Liver (tissue), 8 donors: ENCODE measurements at regions not wholly inside any gene's neighbourhood (a gene's known extent, or its start where the extent isn't known, plus 50 kb on each side); places are given as distances from the start of the nearest gene placed in this dataset.
"Not testable (repeated sequence)": the region's sequence is repeated elsewhere in the genome, so short reads cannot be mapped to it uniquely, and the experiment has no call there.

ENCODE experiments used
- DNase-seq: peaks from one replicate; pipeline ENCODE4 v3.0.0-alpha.2; 2017; ENCODE audit warnings: low spot score
- H3K27ac ChIP-seq, 2 donors: one replicate each; pipeline ENCODE4 v1.7.0; 2013; ENCODE audit warnings: inconsistent platforms in 2 of 2, low read length in 2 of 2, control low read depth in 1 of 2, low read depth in 1 of 2, mild to moderate bottlenecking in 1 of 2
- H3K27me3 ChIP-seq, 4 donors: one replicate each; pipeline versions ENCODE4 v1.6.1 to v1.7.0; 2013; ENCODE audit warnings: low read length in 3 of 4, inconsistent platforms in 1 of 4, mild to moderate bottlenecking in 1 of 4, moderate library complexity in 1 of 4; ENCODE audit not compliant: control insufficient read depth in 4 of 4, insufficient read depth in 4 of 4
- H3K36me3 ChIP-seq, 4 donors: one replicate each; pipeline versions ENCODE4 v1.6.1 to v1.7.0; 2013; ENCODE audit warnings: low read length in 3 of 4, mild to moderate bottlenecking in 3 of 4, low read depth in 1 of 4, moderate library complexity in 1 of 4; ENCODE audit not compliant: control insufficient read depth in 4 of 4, insufficient read depth in 3 of 4
- H3K4me1 ChIP-seq, 4 donors: one replicate each; pipeline versions ENCODE4 v1.6.1 to v1.7.0; 2013; ENCODE audit warnings: low read length in 3 of 4, mild to moderate bottlenecking in 3 of 4, moderate library complexity in 1 of 4; ENCODE audit not compliant: control insufficient read depth in 4 of 4, insufficient read depth in 4 of 4
- H3K4me3 ChIP-seq, 3 donors: one replicate each; pipeline versions ENCODE4 v1.6.1 to v1.7.0; 2013; ENCODE audit warnings: low read length in 3 of 3, control low read depth in 1 of 3, low read depth in 1 of 3, mild to moderate bottlenecking in 1 of 3
- H3K9ac ChIP-seq, 2 donors: one replicate each; pipeline ENCODE4 v1.7.0; 2013; ENCODE audit warnings: low read length in 2 of 2, mild to moderate bottlenecking in 2 of 2, moderate library complexity in 2 of 2, control low read depth in 1 of 2, low read depth in 1 of 2
- H3K9me3 ChIP-seq, 4 donors: one replicate each; pipeline versions ENCODE4 v1.6.1 to v1.7.0; 2013; ENCODE audit warnings: low read length in 3 of 4; ENCODE audit not compliant: control insufficient read depth in 4 of 4
- ATF3 ChIP-seq: IDR thresholded peaks from 2 replicates; pipeline ENCODE4 v1.6.1; 2016; ENCODE audit warnings: antibody characterized with exemption
- CTCF ChIP-seq: fragments of 150-350 bp; IDR thresholded peaks from 2 replicates; pipeline ENCODE4 v1.5.1; 2017; ENCODE audit warnings: improper control_type of control experiment, low read depth, low read length; ENCODE audit not compliant: missing input control
- EGR1 ChIP-seq, 2 donors: IDR thresholded peaks; 2 replicates each; pipeline ENCODE4 v1.6.1; 2016 to 2018; ENCODE audit warnings: antibody characterized with exemption in 2 of 2, low read depth in 2 of 2
- FOXA1 ChIP-seq: IDR thresholded peaks from 2 replicates; pipeline ENCODE4 v1.6.1; 2016; ENCODE audit warnings: antibody characterized with exemption
- FOXA2 ChIP-seq: IDR thresholded peaks from 2 replicates; pipeline ENCODE4 v1.6.1; 2016; ENCODE audit warnings: antibody characterized with exemption
- GABPA ChIP-seq, 2 donors: IDR thresholded peaks in 1 of 2; conservative IDR thresholded peaks in 1 of 2; 2 replicates each; pipeline ENCODE4 v1.6.1; 2016; ENCODE audit warnings: antibody characterized with exemption in 2 of 2, mild to moderate bottlenecking in 1 of 2, moderate library complexity in 1 of 2
- HNF4A ChIP-seq, 2 donors: conservative IDR thresholded peaks; 2 replicates each; pipeline ENCODE4 v1.6.1; 2016; ENCODE audit warnings: antibody characterized with exemption in 2 of 2, mild to moderate bottlenecking in 2 of 2
- HNF4G ChIP-seq: IDR thresholded peaks from 2 replicates; pipeline ENCODE4 v1.6.1; 2016; ENCODE audit warnings: antibody characterized with exemption
- JUND ChIP-seq, 2 donors: IDR thresholded peaks; 2 replicates each; pipeline ENCODE4 v1.6.1; 2016; ENCODE audit warnings: antibody characterized with exemption in 2 of 2
- MAX ChIP-seq: IDR thresholded peaks from 2 replicates; pipeline ENCODE4 v1.6.1; 2016; ENCODE audit warnings: antibody characterized with exemption
- NR2F2 ChIP-seq: IDR thresholded peaks from 2 replicates; pipeline ENCODE4 v1.6.1; 2016; ENCODE audit warnings: antibody characterized with exemption
- RAD21 ChIP-seq, 2 donors: IDR thresholded peaks; 2 replicates each; pipeline ENCODE4 v1.6.1; 2016; ENCODE audit warnings: antibody characterized with exemption in 2 of 2, mild to moderate bottlenecking in 2 of 2
- REST ChIP-seq: IDR thresholded peaks from 2 replicates; pipeline ENCODE4 v1.6.1; 2016; ENCODE audit warnings: antibody characterized with exemption, mild to moderate bottlenecking
- RXRA ChIP-seq, 2 donors: IDR thresholded peaks; 2 replicates each; pipeline ENCODE4 v1.6.1; 2017 to 2018; ENCODE audit warnings: antibody characterized with exemption in 2 of 2, mild to moderate bottlenecking in 1 of 2
- SP1 ChIP-seq: IDR thresholded peaks from 2 replicates; pipeline ENCODE4 v1.6.1; 2018; ENCODE audit warnings: antibody characterized with exemption, mild to moderate bottlenecking
- TAF1 ChIP-seq: conservative IDR thresholded peaks from 2 replicates; pipeline ENCODE4 v1.6.1; 2016; ENCODE audit warnings: antibody characterized with exemption, mild to moderate bottlenecking
- YY1 ChIP-seq: IDR thresholded peaks from 2 replicates; pipeline ENCODE4 v1.6.1; 2016; ENCODE audit warnings: antibody characterized with exemption, mild to moderate bottlenecking
- ZBTB33 ChIP-seq: IDR thresholded peaks from 2 replicates; pipeline ENCODE4 v1.6.1; 2016; ENCODE audit warnings: antibody characterized with exemption
- WGBS: extraction: QIAGEN DNeasy Blood & Tissue Kit; methylation state at CpG from one replicate; pipeline ENCODE4 v1.1.7; 2013; 5-methylcytosine and 5-hydroxymethylcytosine counted together
- donor health status: healthy.
- donor health status: healthy.
- donor health status: healthy.
- donor health status: healthy.
- donor health status: healthy.

- Histone ChIP-seq H3K27ac (no peak overlapping the region), H3K36me3 (no peaks in the 10 kb centered on the region), H3K4me1 (no peaks in the 10 kb centered on the region), H3K4me3 (no peak overlapping the region), H3K9me3 (no peaks in the 10 kb centered on the region), H3K27me3 (no peaks in the 10 kb centered on the region), H3K9ac (no peak overlapping the region)
- TF ChIP-seq REST: no peak
- TF ChIP-seq NR2F2: no peak
- no peak for TF ChIP-seq CTCF
- TF ChIP-seq RAD21 (IDR thresholded peaks at IDR 0.05): no peak
- TF ChIP-seq ZBTB33: no peak
- no peak for TF ChIP-seq GABPA (IDR thresholded peaks at IDR 0.05 in 1 of 2, conservative IDR thresholded peaks at IDR 0.05 in 1 of 2)
- no peak for TF ChIP-seq SP1
- TF ChIP-seq EGR1 (IDR thresholded peaks at IDR 0.05; ENCODE audit: low read depth in 2 of 2): no peak
- no peak for TF ChIP-seq MAX
- TF ChIP-seq ATF3: no peak
- no peak for TF ChIP-seq FOXA2
- TF ChIP-seq HNF4G: no peak
- TF ChIP-seq TAF1: no peak
- no peak for TF ChIP-seq HNF4A (conservative IDR thresholded peaks at IDR 0.05)
- no peak for TF ChIP-seq YY1
- TF ChIP-seq JUND (IDR thresholded peaks at IDR 0.05): no peak
- TF ChIP-seq RXRA (IDR thresholded peaks at IDR 0.05): no peak
- no peak for TF ChIP-seq FOXA1
- DNase-seq: no peak
- 79% methylated on average over 4 of the region's 4 CpGs for WGBS
Measured at GRCh38 chr10:18918532-18918931, 130.1 kb upstream of the MALRD1 start.

GRCh38 chr10:18949391-18949790 lies 99.2 kb upstream of the MALRD1 start:
- Histone ChIP-seq H3K4me1 (no peaks in the 10 kb centered on the region), H3K9me3 (peaks cover 0 to 7% (median 0%) of the 10 kb centered on the region in 4 donors), H3K9ac (no peak overlapping the region), H3K27me3 (no peaks in the 10 kb centered on the region), H3K4me3 (no peak overlapping the region), H3K27ac (no peak overlapping the region), H3K36me3 (no peaks in the 10 kb centered on the region)
- DNase-seq: no peak
- no peak for TF ChIP-seq HNF4A (conservative IDR thresholded peaks at IDR 0.05)
- TF ChIP-seq EGR1 (IDR thresholded peaks at IDR 0.05; ENCODE audit: low read depth in 2 of 2): no peak
- no peak for TF ChIP-seq CTCF
- no peak for TF ChIP-seq SP1
- TF ChIP-seq FOXA2: no peak

GRCh38 chr10:18951072-18951823 lies 97.4 kb upstream of the MALRD1 start:
- WGBS: 85% methylated on average over 35 of the region's 35 CpGs
- not testable (repeated sequence) for H3K4me1 ChIP-seq, H3K36me3 ChIP-seq, H3K27me3 ChIP-seq, H3K4me3 ChIP-seq, DNase-seq, H3K27ac ChIP-seq, H3K9ac ChIP-seq, H3K9me3 ChIP-seq
